ENCODE measurements at regions not wholly inside any gene's neighbourhood (a gene's known extent, or its start where the extent isn't known, plus 50 kb on each side); places are given as distances from the start of the nearest gene placed in this dataset.

DNA sequence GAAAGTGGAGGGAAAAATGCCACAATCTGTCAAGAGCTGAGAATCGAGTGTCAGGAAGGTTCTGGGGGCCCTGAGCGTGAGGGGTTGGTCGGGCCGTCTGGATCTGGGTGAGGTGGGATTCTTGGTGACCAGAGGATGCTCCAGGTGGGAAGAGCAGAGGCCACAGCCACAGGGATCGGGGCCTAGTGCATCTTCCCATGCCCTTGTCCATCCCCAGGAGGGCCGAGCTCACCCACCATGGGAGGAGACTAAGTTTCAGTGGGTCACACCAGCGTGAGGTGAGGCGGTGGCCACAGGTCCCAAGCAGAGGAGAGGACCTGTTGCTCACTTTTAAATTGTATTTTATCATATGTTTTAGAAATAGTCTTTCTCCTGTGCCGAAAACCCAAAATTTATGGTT is 70.0 kb downstream of the TMEM18 start:
- TF ChIP-seq SP1 (IDR thresholded peaks at IDR 0.05) (no peak), CTBP1 (IDR thresholded peaks at IDR 0.05; ENCODE audit: borderline replicate concordance) (no peak), FOXK2 (IDR thresholded peaks at IDR 0.05) (no peak), ZNF384 (IDR thresholded peaks at IDR 0.05) (no peak), SUZ12 (IDR thresholded peaks at IDR 0.05) (no peak), TARDBP (IDR thresholded peaks at IDR 0.05) (no peak), ARNT (IDR thresholded peaks at IDR 0.05) (no peak), FOXA1 (IDR thresholded peaks at IDR 0.05) (no peak), LEF1 (IDR thresholded peaks at IDR 0.05; ENCODE audit: borderline replicate concordance) (no peak)

Data from HEK293T (cell line).